ENCODE measurements at regions not wholly inside any gene's neighbourhood (a gene's known extent, or its start where the extent isn't known, plus 50 kb on each side); places are given as distances from the start of the nearest gene placed in this dataset.

- TF ChIP-seq ZBTB10 (CRISPR knock-in tag; IDR thresholded peaks at IDR 0.05; ENCODE audit: borderline replicate concordance) (no peak), CREB1 (IDR thresholded peaks at IDR 0.05) (no peak), CREB1 (CRISPR knock-in tag; IDR thresholded peaks at IDR 0.05) (no peak), ZNF205 (CRISPR knock-in tag; IDR thresholded peaks at IDR 0.05) (no peak), SCMH1 (CRISPR knock-in tag; IDR thresholded peaks at IDR 0.05; ENCODE audit: borderline replicate concordance) (no peak), CENPT (CRISPR knock-in tag; IDR thresholded peaks at IDR 0.05; ENCODE audit: low read depth) (no peak), HIVEP1 (CRISPR knock-in tag; IDR thresholded peaks at IDR 0.05) (no peak), ZHX1 (CRISPR knock-in tag; IDR thresholded peaks at IDR 0.05; ENCODE audit: low read depth) (no peak), MZF1 (CRISPR knock-in tag; IDR thresholded peaks at IDR 0.05; ENCODE audit: borderline replicate concordance) (no peak), ZNF710 (CRISPR knock-in tag; IDR thresholded peaks at IDR 0.05; ENCODE audit: borderline replicate concordance) (no peak)
Observed at GRCh38 chr10:120749072-120749471, 102.1 kb upstream of the WDR11 start (continued).
